GM12878 (cell line): ENCODE measurements at regions not wholly inside any gene's neighbourhood (a gene's known extent, or its start where the extent isn't known, plus 50 kb on each side); places are given as distances from the start of the nearest gene placed in this dataset.

ENCODE experiments used
- ATAC-seq: fragments of 200-7000 bp; cut with Tn5 transposase; 3 replicates; pipeline ENCODE4 v1.9.1; 2020; ENCODE audit warnings: mild to moderate bottlenecking, moderate library complexity
- BruUV-seq: library from RNA; stranded (reverse); fragments of 400-500 nt; replicated peaks from 2 replicates; lab custom pipeline; 2021; lab: Mats Ljungman, UMichigan
- CTCF ChIA-PET: fragments of 300-600 bp; sonication (Branson Sonifier 250); formaldehyde crosslinking; extraction: SDS; loops from one replicate; lab custom pipeline; 2021; ENCODE audit warnings: inconsistent platforms; lab: Yijun Ruan, JAX
- POLR2A ChIA-PET: fragments of 350-600 bp; formaldehyde crosslinking; extraction: SDS; loops from one replicate; lab custom pipeline; 2021; ENCODE audit warnings: inconsistent platforms; lab: Charles Lee
- RAD21 ChIA-PET: fragments of 300-600 bp; sonication (Branson Sonifier 250); formaldehyde crosslinking; loops from one replicate; lab custom pipeline; 2023; ENCODE audit warnings: antibody characterized with exemption; ENCODE audit not compliant: unreplicated experiment; lab: Charles Lee
- SMC1A ChIA-PET: fragments of 300-600 bp; sonication (Branson Sonifier 250); formaldehyde crosslinking; loops from one replicate; lab custom pipeline; 2023; ENCODE audit not compliant: unreplicated experiment, uncharacterized antibody; lab: Charles Lee
- DNase-seq: peaks from one replicate; pipeline ENCODE4 v3.0.0-alpha.2; 2011; ENCODE audit warnings: low read depth, low spot score
- FAIRE-seq: peaks from 3 replicates; lab custom pipeline; 2011; peaks lifted over from hg19 to GRCh38; lab: Jason Lieb, UNC
- H2AFZ ChIP-seq: 2 replicates; pipeline ENCODE4 v1.6.0; 2011; ENCODE audit warnings: low read depth, low read length, control low read depth; ENCODE audit not compliant: control insufficient read depth
- H3K27ac ChIP-seq: 2 replicates; pipeline ENCODE4 v1.5.1; 2011; ENCODE audit warnings: control low read depth; ENCODE audit not compliant: control insufficient read depth, insufficient read depth
- H3K27me3 ChIP-seq, 2 experiments: replicated peaks in 1 of 2; 2 replicates each; pipeline versions ENCODE4 v1.6.0 to v1.6.1; 2011; ENCODE audit warnings: low read length in 1 of 2; ENCODE audit not compliant: control insufficient read depth in 2 of 2, insufficient read depth in 2 of 2
- H3K36me3 ChIP-seq, 2 experiments: 2 replicates each; pipeline ENCODE4 v1.5.1; 2011; ENCODE audit warnings: low read length in 1 of 2; ENCODE audit not compliant: control insufficient read depth in 2 of 2, insufficient read depth in 2 of 2
- H3K4me1 ChIP-seq: 2 replicates; pipeline ENCODE4 v1.6.1; 2011; ENCODE audit warnings: mild to moderate bottlenecking, low read length, moderate library complexity, mixed read lengths; ENCODE audit not compliant: control insufficient read depth, insufficient read depth
- H3K4me2 ChIP-seq: 2 replicates; pipeline ENCODE4 v1.6.0; 2011; ENCODE audit warnings: control low read depth; ENCODE audit not compliant: control insufficient read depth, insufficient read depth
- H3K4me3 ChIP-seq: fragments of 200-600 bp; sonication (generic); 2 replicates; pipeline ENCODE4 v1.5.1; 2016
- H3K79me2 ChIP-seq: 2 replicates; pipeline ENCODE4 v1.6.0; 2011; ENCODE audit warnings: low read length; ENCODE audit not compliant: control insufficient read depth, insufficient read depth
- H3K9ac ChIP-seq: 2 replicates; pipeline ENCODE4 v1.8.0; 2011; ENCODE audit warnings: low read length, control low read depth, mixed read lengths; ENCODE audit not compliant: control insufficient read depth, insufficient read depth
- H3K9me3 ChIP-seq: replicated peaks from 3 replicates; pipeline ENCODE4 v1.5.1; 2011; ENCODE audit warnings: mild to moderate bottlenecking, low read length; ENCODE audit not compliant: control insufficient read depth, insufficient read depth
- H4K20me1 ChIP-seq: 2 replicates; pipeline ENCODE4 v1.6.0; 2011; ENCODE audit not compliant: control insufficient read depth, insufficient read depth
- ATF3 ChIP-seq: IDR thresholded peaks from 2 replicates; pipeline ENCODE4 v1.6.1; 2011; ENCODE audit warnings: low read depth, mild to moderate bottlenecking, low read length, moderate library complexity, borderline replicate concordance; ENCODE audit errors: extremely low read depth
- BACH1 ChIP-seq: fragments of 450-650 bp; IDR thresholded peaks from 2 replicates; pipeline ENCODE4 v1.6.1; 2017; ENCODE audit warnings: mild to moderate bottlenecking, borderline replicate concordance
- CHD1 ChIP-seq: IDR thresholded peaks from 2 replicates; pipeline ENCODE4 v1.6.1; 2012; ENCODE audit warnings: low read depth, low read length, improper control_type of control experiment
- CHD4 ChIP-seq: fragments of 200-600 bp; sonication (generic); IDR thresholded peaks from 2 replicates; pipeline ENCODE4 v1.6.1; 2016; ENCODE audit warnings: mild to moderate bottlenecking
- EP300 ChIP-seq, 2 experiments: fragments of 150-350 bp in 1 of 2; IDR thresholded peaks; 2 replicates each; pipeline ENCODE4 v1.6.1; 2011 to 2012; ENCODE audit warnings: low read depth in 2 of 2, low read length in 2 of 2, borderline replicate concordance in 1 of 2, improper control_type of control experiment in 1 of 2, inconsistent platforms in 1 of 2; ENCODE audit not compliant: control insufficient read depth in 1 of 2
- GATAD2B ChIP-seq: fragments of 450-650 bp; conservative IDR thresholded peaks from 2 replicates; pipeline ENCODE4 v1.6.1; 2017; ENCODE audit warnings: low read depth, mild to moderate bottlenecking, moderate library complexity
- IRF4 ChIP-seq: IDR thresholded peaks from 2 replicates; pipeline ENCODE4 v1.6.1; 2011; ENCODE audit warnings: low read depth, low read length
- NRF1 ChIP-seq: conservative IDR thresholded peaks from 2 replicates; pipeline ENCODE4 v1.6.1; 2011; ENCODE audit warnings: mild to moderate bottlenecking, low read depth, low read length, improper control_type of control experiment
- PBX3 ChIP-seq: IDR thresholded peaks from 2 replicates; pipeline ENCODE4 v1.6.1; 2011; ENCODE audit warnings: mild to moderate bottlenecking, low read depth, low read length, moderate library complexity; ENCODE audit not compliant: insufficient replicate concordance
- RAD51 ChIP-seq: fragments of 450-650 bp; IDR thresholded peaks from 2 replicates; pipeline ENCODE4 v1.6.1; 2016; ENCODE audit warnings: moderate library complexity, mild to moderate bottlenecking, inconsistent platforms
- REST ChIP-seq: IDR thresholded peaks from 2 replicates; pipeline ENCODE4 v1.6.1; 2012; ENCODE audit warnings: mild to moderate bottlenecking, low read depth, low read length
- SIN3A ChIP-seq: IDR thresholded peaks from 2 replicates; pipeline ENCODE4 v1.6.1; 2012; ENCODE audit warnings: low read depth, low read length, improper control_type of control experiment
- SPI1 ChIP-seq: IDR thresholded peaks from 2 replicates; pipeline ENCODE4 v1.6.1; 2011; ENCODE audit warnings: low read depth, mild to moderate bottlenecking, low read length, moderate library complexity, borderline replicate concordance; ENCODE audit not compliant: insufficient read depth
- SREBF1 ChIP-seq: IDR thresholded peaks from 2 replicates; pipeline ENCODE4 v1.6.1; 2012; ENCODE audit warnings: mild to moderate bottlenecking, low read length
- TCF12 ChIP-seq: IDR thresholded peaks from 2 replicates; pipeline ENCODE4 v1.6.1; 2011; ENCODE audit warnings: low read depth, mild to moderate bottlenecking, low read length
- TCF7 ChIP-seq: IDR thresholded peaks from 2 replicates; pipeline ENCODE4 v1.6.1; 2014; ENCODE audit warnings: antibody characterized with exemption, borderline replicate concordance
- ZNF592 ChIP-seq: fragments of 450-650 bp; IDR thresholded peaks from 2 replicates; pipeline ENCODE4 v1.6.1; 2017; ENCODE audit warnings: mild to moderate bottlenecking, moderate library complexity
- WGBS: methylation state at CpG from one replicate; pipeline ENCODE4 v1.1.6; 2016; ENCODE audit warnings: low lambda C conversion rate; ENCODE audit not compliant: insufficient replicate concordance, insufficient coverage; ENCODE audit errors: missing lambda C conversion rate; 5-methylcytosine and 5-hydroxymethylcytosine counted together
- in situ Hi-C: fragments of 300-500 bp; cut with MboI; formaldehyde crosslinking; loops from 9 replicates; pipeline ENCODE4 v1.14.3; 2018; ENCODE audit warnings: mixed read lengths
- intact Hi-C: fragments of 100-400 bp; cut with micrococcal nuclease; formaldehyde crosslinking; loops from one replicate; pipeline ENCODE4 v1.14.2; 2022; ENCODE audit not compliant: unreplicated experiment

- Histone ChIP-seq H2AFZ (no peak overlapping the region), H3K79me2 (no peaks in the 10 kb centered on the region), H3K9me3 (no peaks in the 10 kb centered on the region), H3K4me1 (no peaks in the 10 kb centered on the region), H4K20me1 (no peaks in the 10 kb centered on the region)
- WGBS = 35% methylated on average over 2 of the region's 2 CpGs
- CTCF ChIA-PET = no interaction called here
- DNase-seq (no peak), ATAC-seq (no peak), FAIRE-seq (no peak)
- in situ Hi-C loops = no loop called here
- BruUV-seq = no TSS peak
- intact Hi-C loops = no loop called here
- RAD21 ChIA-PET = no interaction called here
- TF ChIP-seq IRF4 = no peak
- TF ChIP-seq REST = no peak
- TF ChIP-seq PBX3 = no peak
- no peak for TF ChIP-seq ATF3
- no peak for TF ChIP-seq CHD4
- TF ChIP-seq BACH1 = no peak
- no peak for TF ChIP-seq SREBF1
- TF ChIP-seq SIN3A = no peak
- TF ChIP-seq RAD51 = no peak
- no peak for TF ChIP-seq ZNF592
- no peak for TF ChIP-seq TCF7
- TF ChIP-seq EP300 (IDR thresholded peaks at IDR 0.05; ENCODE audit: borderline replicate concordance in 1 of 2, control insufficient read depth in 1 of 2, low read depth in 2 of 2, low read length in 2 of 2) = no peak
- no peak for TF ChIP-seq TCF12
- no peak for TF ChIP-seq SPI1
- no peak for TF ChIP-seq GATAD2B
- no peak for TF ChIP-seq CHD1
- TF ChIP-seq NRF1 = no peak
- TF ChIP-seq, all 136 proteins: peak for 0
- POLR2A ChIA-PET = no interaction called here
- no peak overlapping the region for H3K9ac ChIP-seq
- no peak overlapping the region for H3K4me3 ChIP-seq
- H3K4me2 ChIP-seq = no peak overlapping the region
- H3K27me3 ChIP-seq = no peaks in the 10 kb centered on the region
- SMC1A ChIA-PET = no interaction called here
- H3K27ac ChIP-seq = no peak overlapping the region
- no peaks in the 10 kb centered on the region for H3K36me3 ChIP-seq
Observed at GRCh38 chr9:82865524-82865923, 197.4 kb downstream of the RASEF start.
